GM21825 (cell line): ENCODE measurements at regions not wholly inside any gene's neighbourhood (a gene's known extent, or its start where the extent isn't known, plus 50 kb on each side); places are given as distances from the start of the nearest gene placed in this dataset.

Experiments
- ATAC-seq: cut with Tn5 transposase; IDR thresholded peaks from one replicate; pipeline ENCODE4 v1.9.1; 2021; ENCODE audit warnings: mild to moderate bottlenecking, moderate library complexity; ENCODE audit not compliant: unreplicated experiment

DNA sequence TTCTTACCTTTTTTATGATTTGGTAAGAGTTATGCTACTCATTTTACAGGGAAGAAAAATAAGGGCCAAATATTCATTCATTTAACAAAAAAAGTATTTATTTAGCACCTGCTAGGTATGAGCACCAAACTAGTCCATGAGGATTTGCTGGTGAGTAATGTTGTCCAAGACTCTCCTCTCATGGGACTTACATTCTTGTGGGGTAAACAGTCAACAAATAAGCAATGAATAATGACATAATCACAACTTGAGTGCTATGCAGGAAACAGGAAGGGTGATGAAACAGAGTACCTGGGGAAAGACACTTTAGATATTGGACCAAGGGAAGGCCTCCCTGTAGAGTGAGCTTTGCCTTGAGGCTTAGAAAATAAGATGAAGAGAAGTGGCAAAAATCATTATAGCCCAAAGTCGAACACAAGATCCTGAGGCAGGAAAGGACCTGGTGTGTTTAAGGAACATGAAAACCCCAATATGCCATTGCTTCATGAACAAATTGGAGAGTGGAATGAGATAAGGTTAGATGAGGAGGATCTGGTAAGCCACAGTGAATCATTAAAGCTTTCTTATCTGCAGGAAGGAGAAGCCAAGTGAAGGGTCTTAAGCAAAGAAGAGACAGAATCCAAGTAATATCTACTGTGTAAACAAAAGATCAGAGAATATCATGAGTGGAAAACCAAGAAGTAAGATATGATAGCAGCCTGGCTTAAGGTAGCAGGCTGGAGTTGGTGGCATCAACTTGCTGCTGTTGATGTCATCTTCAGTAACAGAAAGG lies 294.5 kb upstream of the NBEA start:
- no peak for ATAC-seq

DNA sequence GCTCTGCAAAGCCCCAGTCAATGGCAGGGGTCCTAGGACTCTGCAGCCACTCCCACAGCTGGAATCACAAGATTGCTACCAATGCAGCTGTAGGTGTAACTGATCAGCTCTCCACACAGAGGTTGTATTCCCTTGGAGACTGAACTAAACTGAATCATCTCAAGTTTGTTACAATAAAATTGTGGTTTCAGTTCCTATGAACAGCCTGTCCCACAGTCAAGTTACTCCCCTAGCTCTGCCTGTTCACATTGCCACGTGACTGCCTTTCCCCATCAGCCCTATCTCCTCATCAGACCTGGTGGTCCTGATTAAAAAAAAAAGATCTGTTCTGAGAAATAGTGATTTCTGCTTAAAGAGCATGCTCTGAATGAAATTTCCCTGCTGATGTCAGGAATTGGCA lies 287.9 kb upstream of the NBEA start:
- ATAC-seq, result no peak

DNA sequence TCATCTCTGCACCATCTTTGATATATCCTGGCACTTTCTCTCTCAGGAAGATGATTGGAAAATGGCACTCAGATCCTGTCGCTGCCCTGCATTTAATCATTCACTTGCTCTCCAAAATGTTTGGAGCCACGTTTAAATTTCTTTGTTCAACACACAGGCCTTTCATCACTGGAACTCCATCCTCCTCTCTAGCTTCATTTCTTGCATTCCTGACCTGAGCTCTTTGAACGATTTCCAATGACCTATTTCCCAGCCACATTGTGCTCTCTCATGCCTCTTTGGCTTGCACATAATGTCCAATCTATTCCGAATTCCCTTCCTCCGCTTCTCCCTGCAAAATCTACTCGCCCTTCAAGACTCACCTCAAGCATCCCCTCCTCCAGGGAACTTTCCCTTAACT lies 287.4 kb upstream of the NBEA start:
- ATAC-seq, result no peak

DNA sequence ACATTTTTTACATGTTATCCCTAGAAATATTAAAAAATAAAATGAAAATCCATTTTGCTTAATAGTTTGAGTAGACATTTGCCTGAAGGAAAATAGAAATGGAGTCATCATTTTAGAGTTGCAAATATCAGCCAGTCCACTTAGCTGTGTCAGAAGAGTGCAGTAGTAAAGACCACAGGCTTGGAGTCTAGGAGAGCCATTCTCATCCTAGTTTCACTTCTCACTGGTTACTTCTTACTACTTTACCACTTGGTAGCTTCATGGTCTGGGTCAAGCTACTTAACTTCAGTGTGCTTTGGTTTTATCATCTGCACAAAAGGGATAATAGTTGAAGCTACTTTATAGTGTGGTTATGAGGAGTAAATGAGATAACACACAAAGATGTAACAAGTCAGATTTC lies 286.5 kb upstream of the NBEA start:
- no peak for ATAC-seq

DNA sequence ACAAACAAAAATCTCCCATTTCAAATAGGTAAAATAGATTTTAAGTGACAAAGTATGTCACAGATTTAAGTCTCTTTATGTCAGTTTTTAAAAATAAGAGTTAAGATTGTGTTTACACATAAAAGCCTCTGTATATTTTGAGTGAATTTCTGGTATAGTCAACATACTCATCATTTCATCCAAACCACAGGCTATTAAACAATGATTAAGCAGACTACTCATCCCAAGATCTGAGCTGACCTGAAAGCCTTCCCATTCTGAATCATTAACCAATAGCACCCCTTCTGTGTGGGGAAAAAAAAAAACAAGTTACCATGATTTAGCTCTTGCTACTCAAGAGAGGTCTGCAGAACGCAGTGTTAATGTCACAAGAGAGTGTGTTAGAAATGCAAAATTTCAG lies 284.4 kb upstream of the NBEA start:
- ATAC-seq, result no peak

DNA sequence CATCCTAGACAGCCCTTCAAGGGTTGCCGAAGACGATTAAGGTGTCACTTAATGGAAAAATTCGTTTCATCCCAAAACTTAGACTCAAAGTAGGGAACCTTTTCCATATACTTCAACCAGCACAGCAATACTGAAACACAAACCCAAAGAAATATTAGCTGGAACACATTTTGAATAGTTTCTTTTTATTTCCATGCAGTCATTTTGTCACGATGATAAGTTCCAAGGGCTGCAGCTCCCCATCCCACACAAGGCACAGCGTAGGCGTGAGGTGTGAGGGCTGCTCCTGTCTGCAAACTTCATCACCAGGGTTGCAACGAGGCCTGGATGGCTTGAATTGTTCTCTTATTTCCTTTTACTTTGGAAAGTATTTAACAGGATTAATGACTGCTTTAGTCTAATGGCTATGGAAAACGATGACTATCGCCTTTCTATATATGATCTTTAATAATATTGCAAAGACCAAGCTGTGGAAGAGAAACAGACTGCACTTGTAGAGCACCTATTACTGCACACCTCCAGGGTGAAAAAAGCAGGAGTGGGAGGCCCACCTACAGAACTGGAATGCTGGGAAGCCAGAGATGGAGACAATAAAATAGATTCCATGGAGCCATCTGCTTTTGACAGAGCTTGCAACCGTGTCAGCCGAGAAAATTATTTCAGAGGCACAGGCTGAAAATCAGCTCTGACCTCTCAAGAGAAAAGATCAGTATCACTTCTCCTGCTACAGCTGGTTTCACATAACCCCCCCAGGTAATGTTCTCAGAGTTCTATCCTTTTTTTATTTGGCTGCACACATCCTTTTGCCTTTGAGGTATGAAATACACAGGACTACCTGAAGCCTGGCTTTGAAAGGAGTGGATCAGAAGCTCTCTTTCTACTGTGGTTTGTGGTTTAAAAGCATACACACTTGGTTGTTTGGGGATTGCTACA lies 274.5 kb upstream of the NBEA start:
- ATAC-seq, result no peak

DNA sequence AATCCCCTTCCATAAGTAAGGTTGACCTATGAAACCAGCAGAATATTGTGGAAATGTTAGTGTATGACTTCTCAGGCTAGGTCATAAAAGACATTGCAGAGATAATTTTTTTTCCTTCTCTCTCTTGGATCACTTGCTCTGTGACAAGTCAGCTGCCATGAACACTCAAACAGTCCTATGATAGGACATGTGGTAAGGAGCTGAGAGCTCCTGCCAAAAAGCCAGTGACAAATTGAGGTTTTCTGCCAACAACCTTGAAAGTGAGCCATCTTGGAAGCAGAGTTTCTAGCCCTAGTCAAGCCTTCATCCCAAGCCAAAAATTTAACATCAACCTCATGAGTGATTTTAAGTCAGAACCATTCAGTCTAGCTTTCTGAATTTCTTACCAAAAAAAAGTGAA lies 270.9 kb upstream of the NBEA start:
- ATAC-seq, result no peak

DNA sequence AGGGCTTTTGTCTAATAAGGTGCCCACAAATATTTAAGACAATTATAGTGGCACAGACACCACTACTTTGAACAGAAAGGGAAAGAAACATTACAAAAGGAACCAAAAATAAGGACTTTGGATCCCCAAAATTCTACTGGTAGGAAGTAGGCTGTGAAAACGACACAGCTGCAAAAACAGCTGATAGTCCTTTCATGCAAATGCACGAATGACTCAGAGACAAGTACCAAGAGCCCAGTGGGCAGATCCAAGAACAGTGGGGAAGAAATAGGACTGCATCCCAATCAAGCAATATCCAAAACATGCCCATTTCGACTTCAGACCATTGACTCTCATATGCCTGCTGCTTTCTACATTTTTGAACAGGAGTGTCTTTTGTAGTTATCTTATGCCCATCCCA lies 269.4 kb upstream of the NBEA start:
- no peak for ATAC-seq

DNA sequence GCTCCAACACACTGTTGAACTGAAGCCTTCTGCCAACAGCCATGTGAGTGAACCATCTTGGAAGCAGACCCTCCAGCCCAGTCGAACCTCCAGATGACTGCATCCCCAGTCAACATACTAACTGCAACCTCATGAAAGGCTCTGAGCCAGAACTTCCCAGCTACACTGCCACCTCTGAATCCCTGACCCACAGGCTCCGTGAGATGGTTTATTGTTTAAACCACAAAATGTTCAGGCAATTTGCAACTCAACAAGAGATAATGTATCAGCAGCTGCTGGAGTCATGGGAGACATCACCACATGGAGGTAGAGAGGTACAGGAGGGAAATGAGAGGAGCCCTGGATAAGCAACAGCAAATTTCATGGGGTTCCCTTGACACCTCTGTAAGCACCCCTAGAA lies 266.4 kb upstream of the NBEA start:
- no peak for ATAC-seq

DNA sequence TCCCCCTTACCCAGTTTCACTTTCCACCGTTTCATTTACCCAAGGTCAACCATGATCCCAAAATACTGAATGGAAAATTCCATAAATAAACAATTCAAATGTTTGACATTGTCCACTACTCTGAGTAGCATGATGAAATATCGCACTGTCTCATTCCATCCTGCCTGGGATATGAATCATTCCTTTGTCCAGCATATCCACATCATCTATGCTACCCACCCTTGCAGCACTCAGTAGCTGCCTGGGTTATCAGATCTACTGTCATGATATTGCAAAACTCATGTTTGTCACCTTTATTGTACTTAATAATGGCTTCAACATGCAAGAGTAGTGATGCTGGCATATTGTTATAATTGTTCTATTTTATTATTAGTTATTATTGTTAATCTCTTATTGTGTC lies 263.9 kb upstream of the NBEA start:
- no peak for ATAC-seq

DNA sequence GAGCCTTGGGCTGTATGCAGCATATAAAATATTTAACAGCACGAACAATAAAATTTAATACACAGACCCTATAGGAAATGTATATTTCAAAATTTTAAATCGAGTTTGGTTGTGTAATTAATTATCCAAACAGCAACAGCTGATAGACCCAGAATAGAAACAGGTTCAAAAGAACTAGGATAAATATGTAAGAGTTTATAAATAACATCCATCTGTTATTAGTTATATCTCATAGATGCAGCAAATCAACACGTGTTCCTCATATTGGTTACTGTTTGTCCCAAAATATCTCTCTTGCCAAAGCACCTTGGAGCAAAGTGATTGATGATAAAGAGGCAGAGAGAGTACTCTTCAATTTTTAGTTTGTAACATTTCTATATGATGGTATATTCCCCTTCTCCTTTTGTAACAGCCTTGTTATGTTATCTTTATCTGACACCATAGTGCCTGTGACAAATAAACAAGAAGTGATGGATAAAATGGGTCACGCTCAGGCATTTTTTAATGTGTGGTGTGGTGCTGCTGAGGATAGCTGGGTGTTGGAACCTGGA lies 260.6 kb upstream of the NBEA start:
- no peak for ATAC-seq

DNA sequence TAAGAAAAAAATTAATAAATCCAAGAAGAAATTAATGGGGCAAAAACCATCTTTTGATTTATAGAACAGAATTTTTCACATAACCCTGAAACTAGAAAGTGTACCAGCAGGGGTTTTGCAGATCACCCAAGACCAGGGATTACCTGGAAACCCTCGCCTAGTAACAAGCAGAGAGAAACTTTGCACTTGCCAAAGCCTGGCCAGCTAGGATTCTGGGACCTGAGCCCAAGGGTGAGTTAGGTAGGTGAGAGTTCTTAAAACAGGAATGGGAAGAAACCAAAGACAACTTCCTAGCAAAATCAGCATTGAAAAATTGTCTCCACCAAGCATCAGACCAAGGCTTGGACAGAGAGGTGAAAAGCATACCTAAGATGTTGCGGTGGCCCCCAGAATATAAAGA lies 247.0 kb upstream of the NBEA start:
- ATAC-seq, result no peak

DNA sequence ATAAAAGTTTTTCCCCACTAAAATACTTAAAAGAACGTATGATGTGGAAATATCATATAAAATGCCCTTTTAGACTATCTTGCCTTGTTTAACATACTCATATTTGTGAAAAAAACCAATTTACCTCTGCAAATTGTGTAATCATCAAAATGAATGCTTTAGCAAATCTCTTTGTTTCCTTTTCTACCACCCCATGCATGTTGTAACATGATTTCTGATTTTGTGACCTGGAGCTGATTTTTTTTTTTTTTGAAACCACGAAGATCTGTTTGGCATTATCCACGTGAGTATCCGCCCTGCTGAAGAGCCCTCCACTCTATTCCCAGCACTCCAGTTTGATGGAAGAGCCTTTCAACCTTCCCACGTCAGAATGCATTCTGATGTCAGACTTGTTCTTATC lies 245.8 kb upstream of the NBEA start:
- no peak for ATAC-seq

DNA sequence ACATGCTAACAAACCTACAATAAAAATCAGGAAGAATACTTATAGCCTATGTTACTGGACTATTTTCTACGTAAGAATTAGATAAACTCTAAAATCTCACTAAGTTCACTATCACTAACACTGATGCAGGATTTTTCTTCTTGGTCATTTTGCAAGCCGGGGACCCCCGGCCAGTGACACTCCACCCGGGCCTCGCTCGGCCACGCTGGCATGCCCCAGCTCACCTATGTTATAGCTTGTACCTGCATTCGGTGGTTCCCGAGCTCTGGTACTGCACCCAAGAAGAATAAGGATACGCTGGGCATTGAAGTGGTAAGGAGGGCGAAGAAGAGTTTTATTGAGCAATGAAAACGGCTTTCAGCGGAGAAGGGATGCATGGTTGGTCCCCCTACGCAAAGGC lies 245.3 kb upstream of the NBEA start:
- ATAC-seq, result no peak

DNA sequence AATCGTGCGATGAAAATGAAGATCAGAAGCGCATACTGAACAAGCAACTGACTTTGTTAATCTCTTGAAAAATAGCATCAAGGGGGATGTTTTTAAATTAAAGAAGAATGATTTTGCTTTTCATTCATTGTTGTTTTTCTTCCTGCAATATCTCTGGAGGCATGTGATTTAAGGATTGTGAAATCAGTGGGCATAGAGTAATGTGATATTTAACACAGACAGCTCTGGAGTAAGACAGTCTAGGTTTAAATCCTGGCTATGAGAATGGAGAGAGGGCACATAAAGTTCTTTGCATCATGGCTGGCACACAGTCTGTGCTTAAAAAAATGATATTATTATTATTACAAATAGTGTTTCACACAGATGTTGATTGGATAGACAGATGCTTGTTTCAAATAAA lies 243.1 kb upstream of the NBEA start:
- ATAC-seq, result no peak

DNA sequence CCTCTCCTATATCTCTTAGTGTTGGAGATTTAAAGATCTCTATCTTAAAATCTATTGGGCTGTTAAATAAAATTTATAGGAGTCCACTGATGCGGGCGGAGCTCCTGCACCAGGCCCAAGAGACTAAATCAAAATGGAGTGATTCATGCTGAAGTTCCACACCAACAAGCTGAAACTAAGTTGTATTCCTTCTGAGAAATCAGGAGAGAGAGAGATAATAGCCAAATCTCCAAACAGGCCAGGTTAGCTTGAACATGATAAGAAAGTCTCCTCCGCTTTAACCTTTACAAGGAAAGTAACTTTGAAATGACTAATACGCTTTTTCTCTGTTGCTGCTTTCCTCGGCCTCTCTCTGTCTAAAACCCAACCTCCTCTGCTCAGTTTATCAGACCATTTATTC lies 241.9 kb upstream of the NBEA start:
- ATAC-seq, result no peak

DNA sequence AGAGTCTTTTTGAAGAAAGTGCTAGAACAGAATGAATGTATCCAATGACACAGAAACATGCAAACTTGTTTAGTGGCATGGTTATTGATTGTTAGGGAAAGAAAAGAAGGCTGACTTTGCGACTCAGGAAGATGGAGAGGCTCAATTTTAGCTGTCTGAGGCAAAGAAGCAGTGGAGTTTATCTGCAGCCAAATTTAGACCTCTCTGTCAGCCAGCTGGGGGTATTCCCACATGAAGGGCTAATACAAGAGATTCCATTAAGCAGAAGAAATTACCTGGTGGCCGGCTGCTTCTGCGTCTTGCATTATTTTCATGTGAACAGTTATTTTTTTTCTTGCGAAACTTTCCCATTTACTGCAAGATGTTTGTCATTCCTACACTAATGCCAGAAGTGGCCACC lies 240.2 kb upstream of the NBEA start:
- ATAC-seq, result no peak

DNA sequence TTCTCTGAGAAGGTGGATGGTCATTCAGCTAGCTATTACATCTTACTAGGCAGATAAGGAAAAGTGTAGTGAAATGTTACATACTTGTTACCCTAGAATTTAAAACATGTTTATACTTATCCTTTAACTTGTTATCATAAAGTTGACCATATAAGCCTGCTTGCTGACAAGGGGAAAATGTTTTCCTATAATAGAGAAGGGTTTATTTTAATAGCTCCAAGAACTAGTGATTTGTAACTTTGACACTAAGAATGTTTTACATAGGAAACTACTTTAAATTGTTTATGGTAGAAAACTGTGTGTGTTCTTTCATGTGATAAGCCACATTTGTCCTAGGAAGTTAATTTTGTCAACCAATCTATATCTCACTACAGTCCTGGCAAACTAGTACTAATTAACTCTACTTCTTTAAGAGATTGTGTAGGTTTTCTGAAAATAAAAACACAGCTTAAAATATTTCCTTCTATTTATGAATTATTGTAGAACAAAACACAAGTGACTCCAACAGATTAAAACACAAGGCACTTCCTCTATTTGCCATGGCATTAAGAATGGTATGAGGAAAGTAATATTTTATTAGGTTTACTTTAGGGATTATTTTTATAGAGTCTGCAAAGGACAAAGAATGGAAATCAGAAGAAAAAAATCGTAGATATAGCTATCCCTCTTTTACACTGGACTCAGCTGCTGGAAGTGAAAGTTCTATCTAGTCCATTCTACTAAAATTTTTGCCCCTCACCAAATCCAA lies 233.3 kb upstream of the NBEA start:
- no peak for ATAC-seq

DNA sequence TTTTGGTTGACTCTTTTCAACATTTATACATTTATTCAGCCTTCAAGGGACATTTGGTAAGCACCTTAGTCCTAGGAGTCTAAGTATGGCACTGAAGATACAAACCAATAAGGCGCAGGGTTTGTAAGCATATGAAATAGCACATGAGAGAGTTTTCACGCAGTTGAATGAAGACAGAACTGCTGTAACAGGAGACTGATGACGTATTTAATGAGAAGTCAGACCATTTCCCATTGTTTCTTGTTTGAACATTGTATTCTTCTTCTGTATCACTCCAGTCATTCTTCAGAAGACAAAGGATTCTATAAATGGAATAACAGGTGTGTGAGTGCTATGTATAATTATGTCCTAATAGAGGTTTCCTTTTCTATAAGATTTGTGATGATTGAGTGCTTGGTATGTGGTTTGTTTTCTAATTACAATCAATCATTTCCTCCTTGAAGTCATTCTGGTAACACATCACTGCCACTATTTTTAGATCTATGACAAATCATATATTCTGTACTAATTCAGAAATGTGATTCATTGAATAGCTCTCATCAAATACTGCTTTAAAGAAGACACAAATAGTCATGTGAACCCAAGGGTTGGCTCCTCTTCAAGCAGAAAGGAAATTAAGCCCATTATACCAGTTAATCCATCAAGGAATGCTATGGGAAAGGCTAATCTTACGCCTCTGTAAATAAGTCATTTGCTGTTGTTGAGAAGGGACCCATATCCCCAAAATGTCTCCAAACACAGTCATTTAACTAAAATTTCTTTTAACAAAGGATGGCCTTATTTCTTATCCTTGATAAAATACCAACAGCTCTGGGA lies 222.8 kb upstream of the NBEA start:
- ATAC-seq, result no peak

DNA sequence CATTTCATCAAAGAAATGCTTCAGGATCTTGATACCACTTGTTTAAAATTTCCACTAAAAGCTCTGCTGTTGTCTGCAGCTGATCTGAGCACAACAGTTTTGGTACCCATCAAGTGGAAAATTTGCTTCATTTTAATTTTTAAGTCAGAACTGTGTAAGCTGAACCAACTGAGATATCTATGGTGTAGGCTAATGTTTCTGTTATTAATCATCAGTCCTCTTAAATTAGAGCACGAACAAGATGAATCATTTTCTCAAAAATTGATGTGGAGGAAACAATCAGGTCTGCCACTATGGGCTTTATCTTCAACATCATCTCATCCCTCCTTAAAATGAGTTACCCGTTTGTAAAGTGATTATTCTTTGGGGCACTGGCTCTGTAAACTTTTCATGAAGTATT lies 221.5 kb upstream of the NBEA start:
- ATAC-seq, result no peak
